ENCODE measurements at regions not wholly inside any gene's neighbourhood (a gene's known extent, or its start where the extent isn't known, plus 50 kb on each side); places are given as distances from the start of the nearest gene placed in this dataset.

GRCh38 chr4:111698361-111698760, 446.9 kb upstream of the FAM241A start:
- no peaks in the 10 kb centered on the region for H3K27me3 ChIP-seq (ENCODE audit: insufficient read depth, low read depth)
- H2AFZ ChIP-seq (ENCODE audit: low read depth), result no peak overlapping the region
- TF ChIP-seq CTCF (conservative IDR thresholded peaks at IDR 0.05; ENCODE audit: low read depth, low read length), result no peak
- H3K4me1 ChIP-seq (ENCODE audit: low read depth, poor library complexity, severe bottlenecking), result no peaks in the 10 kb centered on the region
- no peaks in the 10 kb centered on the region for H4K20me1 ChIP-seq (ENCODE audit: insufficient read depth)
- H3K27ac ChIP-seq, result no peak overlapping the region
- no peak overlapping the region for H3K4me3 ChIP-seq (IDR thresholded peaks at IDR 0.05; ENCODE audit: insufficient read depth, low read depth, low read length)
- H3K4me2 ChIP-seq, result no peak overlapping the region
- no peaks in the 10 kb centered on the region for H3K79me2 ChIP-seq (ENCODE audit: insufficient read depth, low read depth)
- H3K36me3 ChIP-seq (ENCODE audit: insufficient read depth), result no peaks in the 10 kb centered on the region
- no peak overlapping the region for H3K9ac ChIP-seq

GRCh38 chr4:111699165-111699564, 446.1 kb upstream of the FAM241A start:
- no peaks in the 10 kb centered on the region for H3K27me3 ChIP-seq (ENCODE audit: insufficient read depth, low read depth)
- H2AFZ ChIP-seq (ENCODE audit: low read depth), result no peak overlapping the region
- no peak overlapping the region for H3K4me3 ChIP-seq (IDR thresholded peaks at IDR 0.05; ENCODE audit: insufficient read depth, low read depth, low read length)
- no peaks in the 10 kb centered on the region for H3K4me1 ChIP-seq (ENCODE audit: low read depth, poor library complexity, severe bottlenecking)
- no peak overlapping the region for H3K27ac ChIP-seq
- H3K79me2 ChIP-seq (ENCODE audit: insufficient read depth, low read depth), result no peaks in the 10 kb centered on the region
- H4K20me1 ChIP-seq (ENCODE audit: insufficient read depth), result no peaks in the 10 kb centered on the region
- no peak overlapping the region for H3K4me2 ChIP-seq
- no peak for TF ChIP-seq CTCF (conservative IDR thresholded peaks at IDR 0.05; ENCODE audit: low read depth, low read length)
- H3K36me3 ChIP-seq (ENCODE audit: insufficient read depth), result no peaks in the 10 kb centered on the region
- H3K9ac ChIP-seq, result no peak overlapping the region

GRCh38 chr4:111701102-111701501, 444.2 kb upstream of the FAM241A start:
- no peak for TF ChIP-seq CTCF (conservative IDR thresholded peaks at IDR 0.05; ENCODE audit: low read depth, low read length)
- Histone ChIP-seq H3K4me2 (no peak overlapping the region), H3K4me3 (IDR thresholded peaks at IDR 0.05; ENCODE audit: insufficient read depth, low read depth, low read length) (no peak overlapping the region)

GRCh38 chr4:111707491-111707890, 437.8 kb upstream of the FAM241A start:
- Histone ChIP-seq H3K79me2 (ENCODE audit: insufficient read depth, low read depth) (no peaks in the 10 kb centered on the region), H3K9ac (no peak overlapping the region), H2AFZ (ENCODE audit: low read depth) (no peak overlapping the region), H4K20me1 (ENCODE audit: insufficient read depth) (no peaks in the 10 kb centered on the region), H3K36me3 (ENCODE audit: insufficient read depth) (no peaks in the 10 kb centered on the region), H3K4me2 (no peak overlapping the region), H3K27ac (no peak overlapping the region), H3K4me1 (ENCODE audit: low read depth, poor library complexity, severe bottlenecking) (no peaks in the 10 kb centered on the region), H3K4me3 (IDR thresholded peaks at IDR 0.05; ENCODE audit: insufficient read depth, low read depth, low read length) (no peak overlapping the region), H3K27me3 (ENCODE audit: insufficient read depth, low read depth) (no peaks in the 10 kb centered on the region)
- TF ChIP-seq CTCF (conservative IDR thresholded peaks at IDR 0.05; ENCODE audit: low read depth, low read length), result no peak

More at GRCh38 chr4:111701102-111701501, 444.2 kb upstream of the FAM241A start:
- Histone ChIP-seq H3K79me2 (ENCODE audit: insufficient read depth, low read depth) (no peaks in the 10 kb centered on the region), H3K27ac (no peak overlapping the region), H3K4me1 (ENCODE audit: low read depth, poor library complexity, severe bottlenecking) (no peaks in the 10 kb centered on the region), H3K36me3 (ENCODE audit: insufficient read depth) (no peaks in the 10 kb centered on the region), H3K9ac (no peak overlapping the region), H4K20me1 (ENCODE audit: insufficient read depth) (no peaks in the 10 kb centered on the region), H3K27me3 (ENCODE audit: insufficient read depth, low read depth) (no peaks in the 10 kb centered on the region), H2AFZ (ENCODE audit: low read depth) (no peak overlapping the region)
